B cell (primary cell): ENCODE measurements at regions not wholly inside any gene's neighbourhood (a gene's known extent, or its start where the extent isn't known, plus 50 kb on each side); places are given as distances from the start of the nearest gene placed in this dataset.

Source experiments
- CTCF ChIP-seq: fragments of 200-600 bp; IDR thresholded peaks from one replicate; pipeline ENCODE4 v1.8.0; 2022; ENCODE audit warnings: antibody characterized with exemption, mild to moderate bottlenecking
- EZH2 ChIP-seq: IDR thresholded peaks from 2 replicates; pipeline ENCODE4 v1.6.1; 2012; ENCODE audit warnings: borderline replicate concordance, low read depth, mild to moderate bottlenecking, moderate library complexity, low read length; ENCODE audit not compliant: insufficient read depth, poor library complexity, severe bottlenecking

GRCh38 chr17:52227926-52228325, 69.4 kb upstream of the CA10 start:
- TF ChIP-seq CTCF = no peak
- TF ChIP-seq EZH2 = no peak
